ENCODE measurements at regions not wholly inside any gene's neighbourhood (a gene's known extent, or its start where the extent isn't known, plus 50 kb on each side); places are given as distances from the start of the nearest gene placed in this dataset.

- H3K27ac ChIP-seq = no peak overlapping the region
Measured at GRCh38 chr3:30347679-30348216, 258.7 kb upstream of the TGFBR2 start.

GRCh38 chr3:30349507-30349906, 256.9 kb upstream of the TGFBR2 start:
- no peaks in the 10 kb centered on the region for H3K36me3 ChIP-seq
- peaks cover 0 to 2% (median 1%) of the 10 kb centered on the region in 4 donors for H3K4me1 ChIP-seq
- H3K27ac ChIP-seq = no peak overlapping the region
- TF ChIP-seq CTCF (IDR thresholded peaks at IDR 0.05) (no peak), POLR2A (IDR thresholded peaks at IDR 0.05) (no peak)
- H3K4me3 ChIP-seq = no peak overlapping the region
- no peaks in the 10 kb centered on the region for H3K9me3 ChIP-seq
- no peaks in the 10 kb centered on the region for H3K27me3 ChIP-seq
- no peak for DNase-seq

More at GRCh38 chr3:30347679-30348216, 258.7 kb upstream of the TGFBR2 start:
- H3K4me1 ChIP-seq = no peaks in the 10 kb centered on the region
- no peaks in the 10 kb centered on the region for H3K36me3 ChIP-seq
- TF ChIP-seq CTCF (IDR thresholded peaks at IDR 0.05) (no peak), POLR2A (IDR thresholded peaks at IDR 0.05) (no peak)
- H3K27me3 ChIP-seq = no peaks in the 10 kb centered on the region
- no peak overlapping the region for H3K4me3 ChIP-seq
- no peaks in the 10 kb centered on the region for H3K9me3 ChIP-seq
- DNase-seq = no peak

- Histone ChIP-seq H3K4me1 (peaks cover 0 to 8% (median 4%) of the 10 kb centered on the region in 4 donors), H3K36me3 (no peaks in the 10 kb centered on the region), H3K4me3 (no peak overlapping the region), H3K27ac (peak overlapping the region in 1 of 4 donors; percentile 4), H3K27me3 (no peaks in the 10 kb centered on the region), H3K9me3 (no peaks in the 10 kb centered on the region)
- TF ChIP-seq CTCF (IDR thresholded peaks at IDR 0.05) (no peak), POLR2A (IDR thresholded peaks at IDR 0.05) (no peak)
- DNase-seq = no peak
Measured at GRCh38 chr3:30350011-30350410, 256.4 kb upstream of the TGFBR2 start.

- TF ChIP-seq POLR2A (IDR thresholded peaks at IDR 0.05) (no peak), CTCF (IDR thresholded peaks at IDR 0.05) (no peak)
- no peaks in the 10 kb centered on the region for H3K9me3 ChIP-seq
- H3K36me3 ChIP-seq = no peaks in the 10 kb centered on the region
- no peak overlapping the region for H3K27ac ChIP-seq
- peaks cover 0 to 15% (median 8%) of the 10 kb centered on the region in 4 donors for H3K4me1 ChIP-seq
- H3K27me3 ChIP-seq = no peaks in the 10 kb centered on the region
- H3K4me3 ChIP-seq = no peak overlapping the region
- no peak for DNase-seq
Measured at GRCh38 chr3:30350901-30351300, 255.5 kb upstream of the TGFBR2 start.

GRCh38 chr3:30352410-30353318, 253.7 kb upstream of the TGFBR2 start:
- no peak overlapping the region for H3K4me3 ChIP-seq
- no peaks in the 10 kb centered on the region for H3K9me3 ChIP-seq
- peaks cover 0 to 19% (median 8%) of the 10 kb centered on the region in 4 donors for H3K4me1 ChIP-seq
- no peak for DNase-seq
- no peaks in the 10 kb centered on the region for H3K27me3 ChIP-seq
- no peaks in the 10 kb centered on the region for H3K36me3 ChIP-seq
- H3K27ac ChIP-seq = no peak overlapping the region
- no peak for TF ChIP-seq POLR2A (IDR thresholded peaks at IDR 0.05)
- no peak for TF ChIP-seq CTCF (IDR thresholded peaks at IDR 0.05)

Data from Peyer's patch (tissue), 4 donors.